ENCODE measurements at regions not wholly inside any gene's neighbourhood (a gene's known extent, or its start where the extent isn't known, plus 50 kb on each side); places are given as distances from the start of the nearest gene placed in this dataset.

- no peak for TF ChIP-seq CTCF (IDR thresholded peaks at IDR 0.05; ENCODE audit: low read depth, low read length)
- in situ Hi-C loops (cut with HindIII; ENCODE audit: low sequenced_read_pairs), result no loop called here
- no peak for DNase-seq (ENCODE audit: low read depth, low spot score)
- H3K4me3 ChIP-seq (ENCODE audit: low read depth, low read length), result no peak overlapping the region
Observed at GRCh38 chr7:131649879-131650278, 93.5 kb upstream of the PODXL start.

GRCh38 chr7:131649003-131649541 lies 92.6 kb upstream of the PODXL start:
- no peak overlapping the region for H3K4me3 ChIP-seq (ENCODE audit: low read depth, low read length)
- in situ Hi-C loops (cut with HindIII; ENCODE audit: low sequenced_read_pairs), result no loop called here
- no peak for TF ChIP-seq CTCF (IDR thresholded peaks at IDR 0.05; ENCODE audit: low read depth, low read length)
- no peak for DNase-seq (ENCODE audit: low read depth, low spot score)

- no peak overlapping the region for H3K4me3 ChIP-seq (ENCODE audit: low read depth, low read length)
- TF ChIP-seq CTCF (IDR thresholded peaks at IDR 0.05; ENCODE audit: low read depth, low read length), result no peak
- in situ Hi-C loops (cut with HindIII; ENCODE audit: low sequenced_read_pairs), result no loop called here
- DNase-seq (ENCODE audit: low read depth, low spot score), result no peak
Observed at GRCh38 chr7:131648491-131648890, 92.1 kb upstream of the PODXL start.

GRCh38 chr7:131646203-131646602 lies 89.8 kb upstream of the PODXL start:
- no peak for TF ChIP-seq CTCF (IDR thresholded peaks at IDR 0.05; ENCODE audit: low read depth, low read length)
- no peak for DNase-seq (ENCODE audit: low read depth, low spot score)
- no peak overlapping the region for H3K4me3 ChIP-seq (ENCODE audit: low read depth, low read length)
- in situ Hi-C loops (cut with HindIII; ENCODE audit: low sequenced_read_pairs), result no loop called here

GRCh38 chr7:131642429-131642828 lies 86.0 kb upstream of the PODXL start:
- no peak for TF ChIP-seq CTCF (IDR thresholded peaks at IDR 0.05; ENCODE audit: low read depth, low read length)
- in situ Hi-C loops (cut with HindIII; ENCODE audit: low sequenced_read_pairs), result no loop called here
- DNase-seq (ENCODE audit: low read depth, low spot score), result no peak
- no peak overlapping the region for H3K4me3 ChIP-seq (ENCODE audit: low read depth, low read length)

GRCh38 chr7:131640686-131641085 lies 84.3 kb upstream of the PODXL start:
- no peak for TF ChIP-seq CTCF (IDR thresholded peaks at IDR 0.05; ENCODE audit: low read depth, low read length)
- no peak for DNase-seq (ENCODE audit: low read depth, low spot score)
- no peak overlapping the region for H3K4me3 ChIP-seq (ENCODE audit: low read depth, low read length)
- in situ Hi-C loops (cut with HindIII; ENCODE audit: low sequenced_read_pairs), result no loop called here
